Transverse colon (tissue), 4 donors: ENCODE measurements at regions not wholly inside any gene's neighbourhood (a gene's known extent, or its start where the extent isn't known, plus 50 kb on each side); places are given as distances from the start of the nearest gene placed in this dataset.

Experiments
- EP300 ChIP-seq: sonication (generic); formaldehyde crosslinking; IDR thresholded peaks from one replicate; pipeline ENCODE4 v1.6.1; 2017; ENCODE audit warnings: antibody characterized with exemption, low read depth
- POLR2A ChIP-seq: fragments of 450-650 bp; IDR thresholded peaks from one replicate; pipeline ENCODE4 v1.6.1; 2016; ENCODE audit warnings: antibody characterized with exemption, mild to moderate bottlenecking, moderate library complexity
- POLR2AphosphoS5 ChIP-seq, 3 donors: sonication (generic); formaldehyde crosslinking; IDR thresholded peaks; one replicate each; pipeline ENCODE4 v1.6.1; 2016; ENCODE audit warnings: antibody characterized with exemption in 3 of 3
- TF ChIP-seq, protein P1 (sequence below), 5 experiments: fragments of 200-600 bp in 3 of 5; fragments of 450-650 bp in 2 of 5; sonication (generic) in 3 of 5; IDR thresholded peaks; 1 replicate in 2 of 5; 2 replicates in 3 of 5; pipeline ENCODE4 v1.5.1; 2016 to 2017; ENCODE audit warnings: antibody characterized with exemption in 5 of 5, inconsistent platforms in 3 of 5, mild to moderate bottlenecking in 2 of 5, moderate library complexity in 1 of 5

DNA sequence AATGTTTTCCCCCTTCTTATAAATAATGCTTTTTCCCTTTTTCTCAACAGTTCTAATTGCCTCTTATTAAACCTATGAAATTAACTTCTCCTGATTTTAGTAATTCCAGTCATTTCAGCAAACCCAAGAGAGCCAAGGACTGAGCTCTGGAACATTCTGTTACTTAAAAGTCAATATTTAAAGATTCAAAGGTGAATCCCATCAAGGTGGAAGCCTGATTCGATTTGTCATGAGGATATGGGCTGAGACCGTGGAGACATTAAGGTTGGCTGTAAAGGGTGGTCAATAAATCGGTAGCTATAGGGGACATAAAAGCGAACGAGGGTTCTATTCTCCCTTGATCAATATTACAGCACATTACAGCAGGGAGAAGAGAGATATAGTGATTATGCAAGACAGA, 66.6 kb upstream of the NELL2 start:
- no peak for TF ChIP-seq POLR2A
- TF ChIP-seq, protein P1, sequence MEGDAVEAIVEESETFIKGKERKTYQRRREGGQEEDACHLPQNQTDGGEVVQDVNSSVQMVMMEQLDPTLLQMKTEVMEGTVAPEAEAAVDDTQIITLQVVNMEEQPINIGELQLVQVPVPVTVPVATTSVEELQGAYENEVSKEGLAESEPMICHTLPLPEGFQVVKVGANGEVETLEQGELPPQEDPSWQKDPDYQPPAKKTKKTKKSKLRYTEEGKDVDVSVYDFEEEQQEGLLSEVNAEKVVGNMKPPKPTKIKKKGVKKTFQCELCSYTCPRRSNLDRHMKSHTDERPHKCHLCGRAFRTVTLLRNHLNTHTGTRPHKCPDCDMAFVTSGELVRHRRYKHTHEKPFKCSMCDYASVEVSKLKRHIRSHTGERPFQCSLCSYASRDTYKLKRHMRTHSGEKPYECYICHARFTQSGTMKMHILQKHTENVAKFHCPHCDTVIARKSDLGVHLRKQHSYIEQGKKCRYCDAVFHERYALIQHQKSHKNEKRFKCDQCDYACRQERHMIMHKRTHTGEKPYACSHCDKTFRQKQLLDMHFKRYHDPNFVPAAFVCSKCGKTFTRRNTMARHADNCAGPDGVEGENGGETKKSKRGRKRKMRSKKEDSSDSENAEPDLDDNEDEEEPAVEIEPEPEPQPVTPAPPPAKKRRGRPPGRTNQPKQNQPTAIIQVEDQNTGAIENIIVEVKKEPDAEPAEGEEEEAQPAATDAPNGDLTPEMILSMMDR (IDR thresholded peaks at IDR 0.05), result no peak
- no peak for TF ChIP-seq POLR2AphosphoS5 (IDR thresholded peaks at IDR 0.05)
- no peak for TF ChIP-seq EP300
